WERI-Rb-1 (cell line): ENCODE measurements at regions not wholly inside any gene's neighbourhood (a gene's known extent, or its start where the extent isn't known, plus 50 kb on each side); places are given as distances from the start of the nearest gene placed in this dataset.

Experiments
- DNase-seq: peaks from one replicate; pipeline ENCODE4 v3.0.0-alpha.2; 2020
- H3K27ac ChIP-seq: fragments of 250-450 bp; sonication (Bioruptor Pico); 2 replicates; pipeline ENCODE4 v1.5.1; 2020; ENCODE audit warnings: mild to moderate bottlenecking, moderate library complexity
- H3K27me3 ChIP-seq: fragments of 250-450 bp; sonication (Bioruptor Pico); 2 replicates; pipeline ENCODE4 v1.5.1; 2021; ENCODE audit warnings: mild to moderate bottlenecking, low read depth, moderate library complexity; ENCODE audit not compliant: insufficient read depth, severe bottlenecking
- H3K36me3 ChIP-seq: fragments of 250-450 bp; sonication (Bioruptor Pico); 2 replicates; pipeline ENCODE4 v1.5.1; 2020; ENCODE audit warnings: mild to moderate bottlenecking, moderate library complexity
- H3K4me3 ChIP-seq: 2 replicates; pipeline ENCODE4 v1.5.1; 2011; ENCODE audit warnings: low read depth, mild to moderate bottlenecking, control low read depth, low read length
- H3K9me3 ChIP-seq: fragments of 250-450 bp; sonication (Bioruptor Pico); 2 replicates; pipeline ENCODE4 v1.5.1; 2021; ENCODE audit warnings: mild to moderate bottlenecking, moderate library complexity; ENCODE audit not compliant: severe bottlenecking
- CTCF ChIP-seq: IDR thresholded peaks from 2 replicates; pipeline ENCODE4 v1.5.1; 2011; ENCODE audit warnings: low read depth, mild to moderate bottlenecking, control low read depth, inconsistent platforms, low read length

GRCh38 chr21:19609611-19610010, 1206.0 kb upstream of the TMPRSS15 start:
- H3K27ac ChIP-seq = no peak overlapping the region
- H3K4me3 ChIP-seq = no peak overlapping the region
- TF ChIP-seq CTCF = no peak
- no peaks in the 10 kb centered on the region for H3K9me3 ChIP-seq
- peaks cover 49% of the 10 kb centered on the region for H3K27me3 ChIP-seq
- no peak for DNase-seq
- H3K36me3 ChIP-seq = no peaks in the 10 kb centered on the region

- TF ChIP-seq CTCF = no peak
- Histone ChIP-seq H3K27ac (no peak overlapping the region), H3K9me3 (no peaks in the 10 kb centered on the region), H3K27me3 (peaks cover 13% of the 10 kb centered on the region), H3K4me3 (no peak overlapping the region), H3K36me3 (no peaks in the 10 kb centered on the region)
- DNase-seq = no peak
These were observed 1218.4 kb upstream of the TMPRSS15 start for GRCh38 chr21:19621837-19622496.

GRCh38 chr21:19640964-19641363, 1237.4 kb upstream of the TMPRSS15 start:
- no peak for TF ChIP-seq CTCF

GRCh38 chr21:19648391-19648790, 1244.8 kb upstream of the TMPRSS15 start:
- TF ChIP-seq CTCF = no peak
- H3K36me3 ChIP-seq = no peaks in the 10 kb centered on the region
- peaks cover 15% of the 10 kb centered on the region for H3K27me3 ChIP-seq
- no peak overlapping the region for H3K4me3 ChIP-seq
- no peak for DNase-seq
- no peaks in the 10 kb centered on the region for H3K9me3 ChIP-seq
- H3K27ac ChIP-seq = no peak overlapping the region

More at GRCh38 chr21:19640964-19641363, 1237.4 kb upstream of the TMPRSS15 start:
- Histone ChIP-seq H3K4me3 (no peak overlapping the region), H3K27me3 (peaks cover 26% of the 10 kb centered on the region), H3K36me3 (no peaks in the 10 kb centered on the region), H3K27ac (no peak overlapping the region), H3K9me3 (no peaks in the 10 kb centered on the region)
- no peak for DNase-seq

GRCh38 chr21:19683492-19683891, 1279.9 kb upstream of the TMPRSS15 start:
- TF ChIP-seq CTCF = no peak
- Histone ChIP-seq H3K4me3 (no peak overlapping the region), H3K27ac (no peak overlapping the region), H3K36me3 (no peaks in the 10 kb centered on the region), H3K27me3 (peaks cover 17% of the 10 kb centered on the region), H3K9me3 (no peaks in the 10 kb centered on the region)
- no peak for DNase-seq

GRCh38 chr21:19684328-19684727, 1280.7 kb upstream of the TMPRSS15 start:
- no peak overlapping the region for H3K27ac ChIP-seq
- no peak for DNase-seq
- H3K4me3 ChIP-seq = no peak overlapping the region
- peaks cover 11% of the 10 kb centered on the region for H3K27me3 ChIP-seq
- H3K9me3 ChIP-seq = no peaks in the 10 kb centered on the region
- no peak for TF ChIP-seq CTCF
- no peaks in the 10 kb centered on the region for H3K36me3 ChIP-seq
